ENCODE measurements at regions not wholly inside any gene's neighbourhood (a gene's known extent, or its start where the extent isn't known, plus 50 kb on each side); places are given as distances from the start of the nearest gene placed in this dataset.

- DNase-seq (ENCODE audit: low read depth, low spot score): no peak
- Histone ChIP-seq H3K4me1 (ENCODE audit: control insufficient read depth, extremely low read depth, insufficient read depth, low read length) (no peaks in the 10 kb centered on the region), H3K79me2 (ENCODE audit: control insufficient read depth, insufficient read depth, low read length) (no peaks in the 10 kb centered on the region), H3K27me3 (ENCODE audit: control insufficient read depth, extremely low read depth, insufficient read depth, low read length) (no peaks in the 10 kb centered on the region), H3K4me3 (ENCODE audit: control insufficient read depth in 2 of 3, extremely low read depth in 1 of 3, insufficient read depth in 2 of 3, low read depth in 1 of 3, low read length in 3 of 3) (no peak overlapping the region), H2AFZ (ENCODE audit: control insufficient read depth, low read length) (no peak overlapping the region), H3K4me2 (ENCODE audit: control insufficient read depth, extremely low read depth, insufficient read depth, low read depth, low read length) (no peak overlapping the region), H3K9me3 (ENCODE audit: control insufficient read depth, low read depth, low read length) (no peaks in the 10 kb centered on the region), H3K36me3 (ENCODE audit: control insufficient read depth in 2 of 2, extremely low read depth in 1 of 2, insufficient read depth in 2 of 2, low read length in 2 of 2) (no peaks in the 10 kb centered on the region), H3K9ac (ENCODE audit: control insufficient read depth, extremely low read depth, insufficient read depth, low read length) (no peak overlapping the region), H3K9me1 (ENCODE audit: control insufficient read depth, extremely low read depth, insufficient read depth, low read length) (no peaks in the 10 kb centered on the region), H3K27ac (ENCODE audit: control insufficient read depth, insufficient read depth, low read length) (no peak overlapping the region), H4K20me1 (ENCODE audit: control insufficient read depth, extremely low read depth, insufficient read depth, low read length) (no peaks in the 10 kb centered on the region)
- FAIRE-seq: no peak
- dilution Hi-C loops (cut with MboI; ENCODE audit: extremely low pct_ligation_motif_present, low sequenced_read_pairs): no loop called here
- no peak for TF ChIP-seq EZH2 (IDR thresholded peaks at IDR 0.05; ENCODE audit: low read length)
- no peak for TF ChIP-seq CTCF (optimal IDR thresholded peaks at IDR 0.05 in 1 of 3, IDR thresholded peaks at IDR 0.05 in 1 of 3, conservative IDR thresholded peaks at IDR 0.05 in 1 of 3; ENCODE audit: extremely low read depth in 1 of 3, insufficient read depth in 2 of 3, low read length in 3 of 3)
Observed at GRCh38 chr6:48184648-48185047, 73.7 kb upstream of the PTCHD4 start.

GRCh38 chr6:48183811-48184605 lies 73.0 kb upstream of the PTCHD4 start:
- Histone ChIP-seq H2AFZ (ENCODE audit: control insufficient read depth, low read length) (no peak overlapping the region), H3K9ac (ENCODE audit: control insufficient read depth, extremely low read depth, insufficient read depth, low read length) (no peak overlapping the region), H3K9me3 (ENCODE audit: control insufficient read depth, low read depth, low read length) (no peaks in the 10 kb centered on the region), H3K27me3 (ENCODE audit: control insufficient read depth, extremely low read depth, insufficient read depth, low read length) (no peaks in the 10 kb centered on the region), H3K4me3 (ENCODE audit: control insufficient read depth in 2 of 3, extremely low read depth in 1 of 3, insufficient read depth in 2 of 3, low read depth in 1 of 3, low read length in 3 of 3) (no peak overlapping the region), H4K20me1 (ENCODE audit: control insufficient read depth, extremely low read depth, insufficient read depth, low read length) (no peaks in the 10 kb centered on the region), H3K36me3 (ENCODE audit: control insufficient read depth in 2 of 2, extremely low read depth in 1 of 2, insufficient read depth in 2 of 2, low read length in 2 of 2) (no peaks in the 10 kb centered on the region), H3K9me1 (ENCODE audit: control insufficient read depth, extremely low read depth, insufficient read depth, low read length) (no peaks in the 10 kb centered on the region), H3K27ac (ENCODE audit: control insufficient read depth, insufficient read depth, low read length) (no peak overlapping the region), H3K79me2 (ENCODE audit: control insufficient read depth, insufficient read depth, low read length) (no peaks in the 10 kb centered on the region), H3K4me2 (ENCODE audit: control insufficient read depth, extremely low read depth, insufficient read depth, low read depth, low read length) (no peak overlapping the region), H3K4me1 (ENCODE audit: control insufficient read depth, extremely low read depth, insufficient read depth, low read length) (no peaks in the 10 kb centered on the region)
- DNase-seq (ENCODE audit: low read depth, low spot score) (no peak), FAIRE-seq (no peak)
- dilution Hi-C loops (cut with MboI; ENCODE audit: extremely low pct_ligation_motif_present, low sequenced_read_pairs): no loop called here
- TF ChIP-seq CTCF (optimal IDR thresholded peaks at IDR 0.05 in 1 of 3, IDR thresholded peaks at IDR 0.05 in 1 of 3, conservative IDR thresholded peaks at IDR 0.05 in 1 of 3; ENCODE audit: extremely low read depth in 1 of 3, insufficient read depth in 2 of 3, low read length in 3 of 3): no peak
- no peak for TF ChIP-seq EZH2 (IDR thresholded peaks at IDR 0.05; ENCODE audit: low read length)

All from keratinocyte (primary cell).